Skeletal muscle cell (primary cell): ENCODE measurements at regions not wholly inside any gene's neighbourhood (a gene's known extent, or its start where the extent isn't known, plus 50 kb on each side); places are given as distances from the start of the nearest gene placed in this dataset.

Source experiments
- DNase-seq: peaks from one replicate; pipeline ENCODE4 v3.0.0-alpha.2; 2010; ENCODE audit warnings: low read depth
- H3K4me3 ChIP-seq: 2 replicates; pipeline ENCODE4 v1.5.1; 2011; ENCODE audit warnings: low read depth, mild to moderate bottlenecking, control low read depth, low read length, moderate library complexity

- DNase-seq = no peak
- no peak overlapping the region for H3K4me3 ChIP-seq
Measured at GRCh38 chr13:50071379-50071778, 56.1 kb downstream of the KCNRG start.

GRCh38 chr13:50072676-50073075 lies 57.4 kb downstream of the KCNRG start:
- H3K4me3 ChIP-seq = no peak overlapping the region
- DNase-seq = no peak

GRCh38 chr13:50073340-50073739 lies 58.1 kb downstream of the KCNRG start:
- no peak overlapping the region for H3K4me3 ChIP-seq
- DNase-seq = no peak

DNA sequence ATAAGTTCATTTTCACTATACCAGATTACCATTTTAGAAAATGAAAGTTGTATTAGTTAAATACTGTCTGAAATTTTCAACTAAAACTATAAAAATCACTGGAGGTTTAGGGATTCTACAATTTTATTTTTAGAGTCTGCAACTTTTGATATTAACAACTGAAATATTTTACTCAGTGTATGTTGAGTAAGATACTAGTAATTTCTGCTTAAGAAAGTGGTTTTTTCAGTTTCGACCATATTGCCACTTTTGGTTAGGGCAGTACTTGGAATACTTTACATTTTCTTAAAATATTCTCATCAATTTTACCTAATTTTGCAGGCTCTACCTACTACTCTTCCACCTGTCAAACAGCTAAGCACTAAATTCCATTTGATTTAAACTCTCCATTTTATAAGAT lies 59.6 kb downstream of the KCNRG start:
- no peak for DNase-seq
- H3K4me3 ChIP-seq = no peak overlapping the region

DNA sequence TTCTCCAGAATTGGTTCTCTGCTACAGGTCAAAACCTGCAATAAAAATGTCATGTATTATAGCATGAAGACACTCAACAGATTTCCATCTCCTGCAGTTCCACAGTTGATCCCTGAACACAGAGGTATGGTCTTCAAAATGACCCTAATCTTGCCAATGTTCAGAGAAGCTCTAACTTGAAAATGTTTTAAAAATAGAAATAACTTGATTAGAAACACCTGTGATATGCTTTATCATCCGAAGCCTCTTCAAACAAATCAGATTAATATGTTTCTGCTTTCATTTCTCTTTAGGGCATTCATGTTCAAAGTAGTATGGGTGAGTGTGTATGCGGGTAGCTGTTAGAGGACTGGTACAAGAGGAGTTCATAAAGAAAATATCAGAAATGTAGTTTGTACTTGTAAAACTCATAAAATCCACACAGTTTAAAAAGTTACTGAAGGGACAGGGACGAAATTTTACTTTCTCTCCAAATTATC lies 60.4 kb downstream of the KCNRG start:
- H3K4me3 ChIP-seq = no peak overlapping the region
- no peak for DNase-seq

DNA sequence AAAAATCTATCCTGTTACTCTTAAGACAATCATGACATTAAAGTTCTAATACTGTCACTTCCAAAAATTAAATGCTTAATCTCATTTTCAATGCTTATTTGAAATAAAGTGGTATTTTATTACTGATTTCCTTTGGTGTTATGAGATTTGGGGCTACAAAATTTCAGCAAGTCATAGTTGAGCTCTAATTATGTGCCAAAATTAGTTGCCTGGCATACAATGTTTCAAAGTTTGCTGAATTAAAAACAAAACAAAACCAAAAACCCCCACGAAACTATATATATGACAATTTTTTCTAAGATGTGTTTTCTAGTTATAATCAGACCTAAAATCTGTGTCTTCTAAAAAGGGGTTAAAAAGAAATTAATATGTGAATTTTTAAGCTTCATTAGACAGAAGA lies 62.2 kb downstream of the KCNRG start:
- DNase-seq = no peak
- H3K4me3 ChIP-seq = no peak overlapping the region

DNA sequence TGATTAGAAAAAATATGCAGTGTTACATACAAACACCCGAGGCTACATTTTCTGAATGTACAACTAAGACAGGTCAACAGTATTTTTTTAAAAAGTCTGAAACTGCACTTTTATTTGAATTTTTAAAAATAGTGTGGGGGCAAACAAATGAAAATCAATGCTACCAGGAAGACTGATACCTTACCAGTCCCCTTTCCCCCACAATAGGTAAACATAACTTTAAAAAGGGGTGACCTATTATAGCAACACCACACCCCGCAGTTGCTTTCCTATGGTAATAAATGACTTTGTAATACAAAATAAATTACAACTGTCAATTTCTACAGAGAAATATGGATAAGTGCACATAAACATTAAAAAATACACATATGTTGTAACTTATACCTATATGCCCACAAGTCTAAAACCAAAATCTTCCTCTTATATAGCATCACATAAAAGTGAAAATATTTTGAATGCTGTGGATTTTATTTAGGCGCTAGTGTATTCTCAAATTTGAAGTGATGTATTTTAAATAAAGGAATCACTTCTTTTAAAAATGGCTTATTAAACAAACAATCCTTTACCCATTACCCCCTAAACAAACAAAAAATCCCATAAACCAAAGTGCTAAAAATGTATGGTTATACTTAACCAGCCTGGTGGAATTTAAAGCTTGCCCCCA lies 63.1 kb downstream of the KCNRG start:
- H3K4me3 ChIP-seq = peak overlapping the region; percentile 0
- no peak for DNase-seq

DNA sequence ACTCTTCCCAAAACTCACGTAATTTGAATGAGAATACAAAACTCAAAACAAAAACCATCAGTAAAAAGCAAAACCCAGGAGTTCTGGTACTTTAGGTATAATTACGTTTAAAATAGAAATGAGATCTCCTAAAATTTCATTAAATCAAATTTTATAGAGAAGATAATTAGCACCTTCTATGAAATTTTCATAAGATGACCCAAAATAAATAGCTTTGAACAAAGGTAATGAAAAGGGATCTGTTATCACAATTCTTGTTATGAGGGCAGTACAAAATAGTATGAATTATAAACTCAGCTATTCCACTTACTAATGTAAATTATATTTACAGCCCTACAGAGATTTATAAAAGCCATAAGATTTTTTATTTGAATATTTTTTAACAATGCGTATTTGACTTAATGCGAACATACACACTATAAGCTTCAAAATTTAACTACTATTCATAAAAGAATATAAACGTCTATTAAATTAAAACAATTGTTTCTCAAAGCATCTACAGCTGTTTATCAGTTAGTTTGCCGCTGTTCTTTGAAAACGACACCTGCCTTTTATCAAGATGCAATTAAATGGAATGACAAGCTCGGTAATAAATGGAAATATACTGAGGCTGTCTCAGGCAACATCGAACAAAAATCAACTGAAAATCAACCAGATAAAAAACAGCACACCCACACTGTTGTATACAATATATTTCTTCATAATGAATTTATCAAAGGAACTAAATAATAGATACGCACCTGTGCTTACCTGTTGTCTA lies 63.8 kb downstream of the KCNRG start:
- peak overlapping the region; percentile 77 for H3K4me3 ChIP-seq
- DNase-seq = no peak

GRCh38 chr13:50079655-50080202 lies 64.5 kb downstream of the KCNRG start:
- DNase-seq = no peak

GRCh38 chr13:50080203-50080910 lies 65.1 kb downstream of the KCNRG start:
- peak overlapping the region; percentile 77 for H3K4me3 ChIP-seq
- no peak for DNase-seq

More at GRCh38 chr13:50079655-50080202, 64.5 kb downstream of the KCNRG start:
- H3K4me3 ChIP-seq = peak overlapping the region; percentile 77

DNA sequence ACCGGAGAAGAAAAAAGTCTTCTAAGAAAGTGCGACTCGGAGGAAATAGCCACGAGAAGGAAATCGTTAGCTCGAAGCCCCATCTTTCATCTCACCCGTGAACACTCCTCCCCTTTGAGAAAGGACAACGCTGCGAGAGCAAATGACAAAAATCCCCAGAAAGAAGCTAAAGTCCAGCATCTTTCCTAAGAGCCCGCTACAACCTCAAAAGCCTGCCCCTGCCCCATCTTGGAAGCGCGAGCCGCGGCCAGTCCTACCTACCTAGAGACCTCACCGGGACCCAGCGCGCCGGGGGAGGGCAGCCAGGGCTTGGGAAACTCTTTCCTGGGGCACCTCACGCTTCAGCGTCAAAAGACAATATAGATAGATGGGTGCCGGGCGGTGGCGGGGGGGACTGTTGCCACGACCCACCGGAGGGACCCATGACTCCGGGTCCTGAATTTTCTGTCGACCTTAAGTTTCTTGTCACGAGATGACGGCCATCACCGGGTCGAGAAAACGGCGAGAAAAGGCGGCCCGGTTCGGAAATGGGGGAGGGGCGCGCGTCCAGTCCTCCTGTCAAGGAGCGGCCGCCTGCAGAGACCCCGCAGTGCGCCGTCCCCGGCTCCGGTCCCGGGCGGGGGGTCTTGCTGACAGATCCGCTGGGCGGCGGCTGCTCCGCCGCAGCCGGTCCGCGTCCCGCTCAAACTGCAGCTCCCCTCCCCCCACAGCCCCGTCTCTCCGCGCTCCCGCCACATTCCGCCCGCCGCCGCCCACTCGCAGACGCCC lies 65.9 kb downstream of the KCNRG start:
- DNase-seq = no peak
- peak overlapping the region; percentile 77 for H3K4me3 ChIP-seq

DNA sequence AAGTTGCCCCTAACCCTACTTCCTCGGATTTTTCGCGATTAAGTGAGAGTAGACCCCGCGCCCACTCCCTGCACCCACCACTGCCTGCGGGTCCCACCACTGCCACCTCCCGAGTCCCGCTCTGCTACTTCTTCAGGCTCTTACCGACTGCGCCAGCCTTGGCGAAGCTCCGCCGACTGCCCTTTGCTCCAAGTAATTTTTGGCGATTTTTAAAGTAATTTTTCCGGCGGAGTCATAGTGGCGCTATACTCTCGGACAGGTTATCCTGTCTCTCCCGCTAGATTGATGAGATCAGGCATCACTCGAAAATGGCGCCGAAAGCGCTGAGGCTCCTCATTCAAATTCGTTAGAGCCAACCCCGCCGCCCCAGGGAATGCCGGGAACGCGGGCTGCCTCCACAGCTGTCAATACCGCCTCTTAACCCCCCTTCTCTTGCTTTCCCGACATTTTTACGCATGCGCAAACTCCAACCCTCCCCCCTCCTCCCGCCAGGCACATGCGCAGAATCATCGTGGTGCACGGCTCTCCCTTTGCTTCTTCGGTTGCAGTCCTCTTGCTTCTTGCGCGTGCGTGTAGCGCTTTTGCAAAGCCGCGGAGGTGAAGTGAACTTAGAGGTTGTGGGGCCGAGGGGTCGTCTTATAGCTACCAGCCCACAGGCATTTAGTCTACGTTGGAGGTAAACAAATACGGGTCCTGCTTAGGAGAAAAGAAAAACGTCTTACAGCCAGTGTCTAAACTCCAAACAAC lies 66.6 kb downstream of the KCNRG start:
- peak overlapping the region; percentile 77 for H3K4me3 ChIP-seq
- DNase-seq = peak; percentile 95

DNA sequence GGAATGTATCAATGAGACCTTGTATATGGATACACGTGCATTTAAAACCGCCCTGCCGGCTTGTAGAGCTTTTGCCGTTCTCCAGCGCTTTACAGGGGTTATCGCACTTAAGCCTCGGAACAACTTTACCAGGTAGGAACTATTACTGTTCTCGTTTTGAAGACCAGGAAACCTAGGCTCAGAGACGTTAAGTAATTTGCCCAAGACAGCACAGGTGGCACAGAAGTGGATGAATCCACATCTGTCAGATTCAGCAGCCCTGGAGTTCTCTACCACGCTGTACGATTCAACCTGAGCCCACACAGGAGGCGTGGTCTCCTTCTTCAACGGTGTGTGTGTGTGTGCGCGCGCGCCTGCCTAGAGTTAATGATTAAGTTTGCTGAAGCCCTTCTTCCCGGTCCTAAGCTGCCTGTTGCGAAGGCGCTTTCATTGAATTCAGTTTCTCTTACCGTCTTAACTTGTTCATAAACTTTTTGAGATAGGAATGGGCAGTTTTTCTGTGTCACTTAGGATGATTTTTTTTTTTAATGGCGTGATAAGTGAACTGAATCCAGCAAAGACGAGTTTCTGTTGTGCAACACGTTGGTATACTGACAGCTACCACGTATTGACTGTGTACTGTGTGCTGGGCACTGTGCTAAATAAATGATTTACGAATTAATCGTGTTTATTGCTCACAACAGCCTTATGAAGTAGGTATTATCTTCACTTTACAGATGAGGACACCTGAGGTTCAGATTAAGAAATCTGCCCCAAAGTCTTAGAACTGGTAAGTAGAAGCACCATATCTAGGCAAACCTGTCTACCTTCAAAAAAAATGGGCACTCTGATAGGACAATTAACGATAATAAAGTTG lies 67.4 kb downstream of the KCNRG start:
- peak; percentile 49 for DNase-seq
- peak overlapping the region; percentile 77 for H3K4me3 ChIP-seq

DNA sequence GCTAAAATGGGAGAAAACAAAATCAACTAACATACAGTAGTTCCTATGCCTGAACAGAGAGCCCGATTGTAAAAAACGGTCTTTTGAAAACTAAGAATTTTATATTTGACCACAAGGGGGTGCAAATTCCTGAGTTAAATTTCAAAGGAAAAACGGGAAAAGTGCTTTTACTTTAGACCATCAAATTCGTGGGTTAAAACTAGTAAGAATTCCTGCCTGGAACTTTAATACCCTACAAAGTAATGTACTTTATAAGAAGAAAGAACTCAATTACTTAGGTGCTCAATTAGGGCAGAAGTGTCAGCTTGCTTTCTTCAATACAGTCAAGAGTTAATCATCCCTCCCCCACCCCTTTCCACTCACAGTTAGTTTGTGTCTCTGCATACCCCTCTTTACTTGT lies 69.8 kb downstream of the KCNRG start:
- DNase-seq = no peak

GRCh38 chr13:50089633-50090032 lies 74.4 kb downstream of the KCNRG start:
- H3K4me3 ChIP-seq = no peak overlapping the region
- no peak for DNase-seq

More for the DNA sequence above, 69.8 kb downstream of the KCNRG start:
- no peak overlapping the region for H3K4me3 ChIP-seq

DNA sequence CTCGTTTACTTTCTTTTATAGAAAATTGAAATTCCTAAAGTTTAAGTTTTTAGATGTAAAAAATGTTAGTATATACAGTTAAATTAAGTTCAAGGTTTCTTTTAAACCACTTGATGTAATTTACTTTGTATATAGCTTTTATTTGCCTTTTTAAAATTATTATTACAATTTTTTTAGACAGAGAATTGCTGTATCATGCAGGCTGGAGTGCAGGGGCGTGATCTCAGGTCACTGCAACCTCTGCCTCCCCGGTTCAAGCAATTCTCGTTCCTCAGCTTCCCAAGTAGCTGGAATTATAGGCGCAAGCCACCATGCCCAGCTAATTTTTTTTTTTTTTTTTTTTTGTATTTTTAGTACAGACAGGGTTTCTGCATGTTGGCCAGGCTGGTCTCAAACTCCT lies 75.0 kb downstream of the KCNRG start:
- no peak for DNase-seq
- H3K4me3 ChIP-seq = no peak overlapping the region

GRCh38 chr13:50094615-50095293 lies 79.5 kb downstream of the KCNRG start:
- H3K4me3 ChIP-seq = no peak overlapping the region
- no peak for DNase-seq
